ENCODE measurements at regions not wholly inside any gene's neighbourhood (a gene's known extent, or its start where the extent isn't known, plus 50 kb on each side); places are given as distances from the start of the nearest gene placed in this dataset.
"Not testable (repeated sequence)": the region's sequence is repeated elsewhere in the genome, so short reads cannot be mapped to it uniquely, and the experiment has no call there.

GRCh38 chr3:72519946-72520604, 328.2 kb downstream of the SHQ1 start:
- H3K4me3 ChIP-seq (ENCODE audit: low read length), result no peak overlapping the region
- no peak overlapping the region for H3K27ac ChIP-seq (ENCODE audit: low read length)
- H3K4me1 ChIP-seq (ENCODE audit: insufficient read depth, low read length), result no peaks in the 10 kb centered on the region
- no peaks in the 10 kb centered on the region for H3K27me3 ChIP-seq (ENCODE audit: insufficient read depth, low read length)
- no peaks in the 10 kb centered on the region for H3K36me3 ChIP-seq (ENCODE audit: insufficient read depth, low read depth, low read length)
- H3K9ac ChIP-seq (ENCODE audit: low read depth, low read length), result no peak overlapping the region
- no peaks in the 10 kb centered on the region for H3K9me3 ChIP-seq (ENCODE audit: insufficient read depth, low read depth, low read length)

- Histone ChIP-seq H3K4me3 (ENCODE audit: low read length) (no peak overlapping the region), H3K27ac (ENCODE audit: low read length) (no peak overlapping the region), H3K36me3 (ENCODE audit: insufficient read depth, low read depth, low read length) (no peaks in the 10 kb centered on the region), H3K9me3 (ENCODE audit: insufficient read depth, low read depth, low read length) (no peaks in the 10 kb centered on the region), H3K9ac (ENCODE audit: low read depth, low read length) (no peak overlapping the region), H3K27me3 (ENCODE audit: insufficient read depth, low read length) (no peaks in the 10 kb centered on the region), H3K4me1 (ENCODE audit: insufficient read depth, low read length) (no peaks in the 10 kb centered on the region)
These were observed 330.3 kb downstream of the SHQ1 start for GRCh38 chr3:72517921-72518424.

GRCh38 chr3:72517336-72517735, 330.9 kb downstream of the SHQ1 start:
- no peaks in the 10 kb centered on the region for H3K9me3 ChIP-seq (ENCODE audit: insufficient read depth, low read depth, low read length)

GRCh38 chr3:72516361-72516760, 331.9 kb downstream of the SHQ1 start:
- no peaks in the 10 kb centered on the region for H3K36me3 ChIP-seq (ENCODE audit: insufficient read depth, low read depth, low read length)
- H3K9ac ChIP-seq (ENCODE audit: low read depth, low read length), result no peak overlapping the region
- no peak overlapping the region for H3K4me3 ChIP-seq (ENCODE audit: low read length)
- no peaks in the 10 kb centered on the region for H3K4me1 ChIP-seq (ENCODE audit: insufficient read depth, low read length)
- no peak overlapping the region for H3K27ac ChIP-seq (ENCODE audit: low read length)
- no peaks in the 10 kb centered on the region for H3K27me3 ChIP-seq (ENCODE audit: insufficient read depth, low read length)
- no peaks in the 10 kb centered on the region for H3K9me3 ChIP-seq (ENCODE audit: insufficient read depth, low read depth, low read length)

More at GRCh38 chr3:72517336-72517735, 330.9 kb downstream of the SHQ1 start:
- no peak overlapping the region for H3K27ac ChIP-seq (ENCODE audit: low read length)
- no peak overlapping the region for H3K9ac ChIP-seq (ENCODE audit: low read depth, low read length)
- no peaks in the 10 kb centered on the region for H3K36me3 ChIP-seq (ENCODE audit: insufficient read depth, low read depth, low read length)
- no peak overlapping the region for H3K4me3 ChIP-seq (ENCODE audit: low read length)
- H3K4me1 ChIP-seq (ENCODE audit: insufficient read depth, low read length), result no peaks in the 10 kb centered on the region
- H3K27me3 ChIP-seq (ENCODE audit: insufficient read depth, low read length), result no peaks in the 10 kb centered on the region

GRCh38 chr3:72515941-72516340, 332.3 kb downstream of the SHQ1 start:
- Histone ChIP-seq H3K27me3 (ENCODE audit: insufficient read depth, low read length) (no peaks in the 10 kb centered on the region), H3K36me3 (ENCODE audit: insufficient read depth, low read depth, low read length) (no peaks in the 10 kb centered on the region), H3K9me3 (ENCODE audit: insufficient read depth, low read depth, low read length) (no peaks in the 10 kb centered on the region), H3K9ac (ENCODE audit: low read depth, low read length) (no peak overlapping the region), H3K4me3 (ENCODE audit: low read length) (no peak overlapping the region), H3K4me1 (ENCODE audit: insufficient read depth, low read length) (no peaks in the 10 kb centered on the region), H3K27ac (ENCODE audit: low read length) (no peak overlapping the region)

GRCh38 chr3:72515281-72515680, 333.0 kb downstream of the SHQ1 start:
- Histone ChIP-seq H3K36me3 (ENCODE audit: insufficient read depth, low read depth, low read length) (no peaks in the 10 kb centered on the region), H3K4me1 (ENCODE audit: insufficient read depth, low read length) (no peaks in the 10 kb centered on the region), H3K4me3 (ENCODE audit: low read length) (no peak overlapping the region), H3K27me3 (ENCODE audit: insufficient read depth, low read length) (no peaks in the 10 kb centered on the region), H3K9me3 (ENCODE audit: insufficient read depth, low read depth, low read length) (no peaks in the 10 kb centered on the region), H3K9ac (ENCODE audit: low read depth, low read length) (no peak overlapping the region), H3K27ac (ENCODE audit: low read length) (no peak overlapping the region)

- Histone ChIP-seq H3K9me3 (ENCODE audit: insufficient read depth, low read depth, low read length) (no peaks in the 10 kb centered on the region), H3K9ac (ENCODE audit: low read depth, low read length) (no peak overlapping the region), H3K27me3 (ENCODE audit: insufficient read depth, low read length) (no peaks in the 10 kb centered on the region), H3K4me3 (ENCODE audit: low read length) (no peak overlapping the region), H3K4me1 (ENCODE audit: insufficient read depth, low read length) (no peaks in the 10 kb centered on the region), H3K27ac (ENCODE audit: low read length) (no peak overlapping the region), H3K36me3 (ENCODE audit: insufficient read depth, low read depth, low read length) (no peaks in the 10 kb centered on the region)
These were observed 338.0 kb downstream of the SHQ1 start for GRCh38 chr3:72510247-72510646.

- no peaks in the 10 kb centered on the region for H3K36me3 ChIP-seq (ENCODE audit: insufficient read depth, low read depth, low read length)
- no peaks in the 10 kb centered on the region for H3K27me3 ChIP-seq (ENCODE audit: insufficient read depth, low read length)
- H3K9ac ChIP-seq (ENCODE audit: low read depth, low read length), result no peak overlapping the region
- H3K27ac ChIP-seq (ENCODE audit: low read length), result no peak overlapping the region
- no peaks in the 10 kb centered on the region for H3K9me3 ChIP-seq (ENCODE audit: insufficient read depth, low read depth, low read length)
- H3K4me1 ChIP-seq (ENCODE audit: insufficient read depth, low read length), result no peaks in the 10 kb centered on the region
- no peak overlapping the region for H3K4me3 ChIP-seq (ENCODE audit: low read length)
These were observed 342.5 kb downstream of the SHQ1 start for GRCh38 chr3:72505539-72506405.

- H3K9me3 ChIP-seq (ENCODE audit: insufficient read depth, low read depth, low read length); H3K4me1 ChIP-seq (ENCODE audit: insufficient read depth, low read length); H3K27ac ChIP-seq (ENCODE audit: low read length); H3K9ac ChIP-seq (ENCODE audit: low read depth, low read length); H3K27me3 ChIP-seq (ENCODE audit: insufficient read depth, low read length); H3K4me3 ChIP-seq (ENCODE audit: low read length); H3K36me3 ChIP-seq (ENCODE audit: insufficient read depth, low read depth, low read length): not testable (repeated sequence)
These were observed 350.7 kb downstream of the SHQ1 start for GRCh38 chr3:72497501-72497900.

GRCh38 chr3:72496051-72496670, 352.1 kb downstream of the SHQ1 start:
- no peak overlapping the region for H3K4me3 ChIP-seq (ENCODE audit: low read length)
- H3K27me3 ChIP-seq (ENCODE audit: insufficient read depth, low read length), result no peaks in the 10 kb centered on the region
- H3K9me3 ChIP-seq (ENCODE audit: insufficient read depth, low read depth, low read length), result no peaks in the 10 kb centered on the region
- H3K4me1 ChIP-seq (ENCODE audit: insufficient read depth, low read length), result peaks cover 2% of the 10 kb centered on the region; the same call in 1 of the 2 replicates
- H3K27ac ChIP-seq (ENCODE audit: low read length), result no peak overlapping the region
- H3K9ac ChIP-seq (ENCODE audit: low read depth, low read length), result no peak overlapping the region
- H3K36me3 ChIP-seq (ENCODE audit: insufficient read depth, low read depth, low read length), result no peaks in the 10 kb centered on the region

GRCh38 chr3:72494626-72495025, 353.6 kb downstream of the SHQ1 start:
- Histone ChIP-seq H3K36me3 (ENCODE audit: insufficient read depth, low read depth, low read length) (no peaks in the 10 kb centered on the region), H3K4me1 (ENCODE audit: insufficient read depth, low read length) (peaks cover 6% of the 10 kb centered on the region; the same call in 1 of the 2 replicates), H3K9ac (ENCODE audit: low read depth, low read length) (no peak overlapping the region), H3K27ac (ENCODE audit: low read length) (no peak overlapping the region), H3K27me3 (ENCODE audit: insufficient read depth, low read length) (no peaks in the 10 kb centered on the region), H3K9me3 (ENCODE audit: insufficient read depth, low read depth, low read length) (no peaks in the 10 kb centered on the region), H3K4me3 (ENCODE audit: low read length) (no peak overlapping the region)
